NCI-H2171 treated with DMSO at 0.1 percent for 48 hours (cell line): ENCODE measurements at regions not wholly inside any gene's neighbourhood (a gene's known extent, or its start where the extent isn't known, plus 50 kb on each side); places are given as distances from the start of the nearest gene placed in this dataset.

Experiments used
- DNase-seq: peaks from one replicate; lab custom pipeline; 2025; lab: John Stamatoyannopoulos, UW

DNA sequence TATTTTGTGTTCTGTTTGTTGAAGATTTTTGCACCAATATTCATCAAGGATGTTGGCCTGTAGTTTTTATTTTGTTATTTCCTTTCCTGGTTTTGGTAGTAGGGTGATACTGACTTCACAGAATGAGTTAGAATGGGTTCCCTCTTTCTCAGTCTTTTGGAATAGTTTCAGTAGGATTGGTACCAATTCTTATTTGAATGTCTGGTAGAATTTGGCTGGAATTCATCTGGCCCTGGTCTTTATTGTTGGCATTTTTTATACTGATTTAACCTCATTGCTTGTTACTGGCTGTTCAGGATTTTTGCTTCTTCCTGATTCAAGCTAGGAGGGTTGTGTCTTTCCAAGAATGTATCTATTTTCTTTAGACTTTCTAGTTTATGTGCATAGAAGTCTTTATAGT is 263.7 kb downstream of the SOX11 start:
- no peak for DNase-seq

DNA sequence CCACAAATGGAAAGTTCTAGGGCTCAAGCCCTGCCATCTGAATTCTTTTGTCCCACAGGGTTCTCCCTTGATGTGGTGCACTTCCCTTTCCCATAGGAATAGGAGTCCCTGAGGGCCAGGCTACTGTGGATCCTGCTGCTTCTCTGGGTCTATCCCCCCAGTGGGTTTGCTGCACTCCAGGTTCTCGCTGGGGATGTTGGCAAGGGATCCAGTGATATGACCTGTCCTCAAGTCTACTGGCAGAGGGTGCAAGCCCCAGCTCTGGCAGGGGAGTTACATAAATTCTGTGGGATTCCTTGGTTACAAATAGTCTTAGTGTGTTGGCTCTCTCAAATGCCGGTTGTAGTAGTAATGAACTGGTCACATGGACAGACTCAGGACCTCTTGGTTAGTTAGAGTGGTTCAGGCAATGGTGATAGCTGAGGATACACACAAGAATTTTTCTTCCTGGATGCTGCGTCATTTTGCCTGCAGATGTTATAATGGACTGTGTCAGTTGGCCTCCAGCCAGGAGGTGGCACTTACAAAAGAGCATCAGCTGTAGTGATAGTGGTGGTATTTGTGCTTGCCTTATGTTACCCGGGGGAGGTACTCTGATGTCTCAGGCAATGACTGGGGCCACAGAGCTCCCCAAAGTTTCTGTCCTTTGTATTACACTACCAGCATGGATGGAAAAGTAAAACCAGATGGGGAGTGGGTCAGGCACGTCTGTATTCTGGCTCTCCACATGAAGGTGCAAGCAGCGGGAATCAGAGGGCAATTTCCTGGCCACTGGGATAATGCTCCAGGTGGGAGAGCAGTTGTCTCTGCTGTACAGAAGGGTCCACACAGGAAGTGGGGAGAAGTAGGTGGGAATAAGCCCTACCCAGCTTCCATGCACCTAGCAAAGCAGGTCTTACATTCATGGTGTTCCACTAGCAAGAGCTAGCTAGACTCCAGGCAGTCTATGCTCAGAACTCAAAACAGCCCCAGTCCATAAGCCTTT is 267.9 kb downstream of the SOX11 start:
- peak; percentile 22 for DNase-seq

DNA sequence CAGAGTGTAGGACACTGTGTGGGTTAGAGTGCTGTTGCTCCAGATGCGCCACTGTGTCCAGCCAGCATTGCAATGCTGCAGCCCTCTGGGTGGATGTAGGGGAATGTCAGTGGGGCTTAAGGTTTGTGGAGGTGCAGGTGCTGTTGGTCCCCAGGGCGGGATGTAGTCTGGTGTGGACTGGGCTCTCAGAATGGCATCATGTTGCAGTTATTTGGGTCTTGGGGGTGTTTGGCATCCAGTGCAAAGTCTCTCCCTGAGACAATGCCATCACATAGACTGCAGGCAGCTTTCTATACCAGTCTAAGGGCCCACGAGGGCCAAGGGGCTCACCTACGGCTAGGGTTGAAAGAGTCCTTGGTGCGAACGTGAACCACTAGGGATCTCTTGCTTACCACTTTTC is 275.3 kb downstream of the SOX11 start:
- no peak for DNase-seq

DNA sequence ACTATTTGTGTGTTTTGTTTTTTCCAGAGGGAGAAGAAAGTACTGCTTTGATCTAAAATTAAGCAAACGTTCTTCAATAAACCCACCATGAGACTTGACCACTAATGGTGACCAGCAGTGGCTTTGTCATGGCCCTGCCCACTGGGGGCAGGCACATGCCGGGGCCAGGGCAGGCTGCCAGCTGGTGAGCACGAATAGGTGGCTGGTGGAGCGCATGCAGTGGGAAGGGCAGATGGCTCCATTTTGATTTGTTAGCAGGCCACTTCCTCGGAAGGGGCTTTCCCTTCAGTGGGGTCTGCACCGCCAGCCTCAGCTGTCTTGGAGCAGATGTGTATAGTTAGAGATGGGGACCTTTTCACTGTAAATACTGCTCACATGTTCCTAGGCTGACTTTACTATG is 277.1 kb downstream of the SOX11 start:
- DNase-seq = no peak

DNA sequence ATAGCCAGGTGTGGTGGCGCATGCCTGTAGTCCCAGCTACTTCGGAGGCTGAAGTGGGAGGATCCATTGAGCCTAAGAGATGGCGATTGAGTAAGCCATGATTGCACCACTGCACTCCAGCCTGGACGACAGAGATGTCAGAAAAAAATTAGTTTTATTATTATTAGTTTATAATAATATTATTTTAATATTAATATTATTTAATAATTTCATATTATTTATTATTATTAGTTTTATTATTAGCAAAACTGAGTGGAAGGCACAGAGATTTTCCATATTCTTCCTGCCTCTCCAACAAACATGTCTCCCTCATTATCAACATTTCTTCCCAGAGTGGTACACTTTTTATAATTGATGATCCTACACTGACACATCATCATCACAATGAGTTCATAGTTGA is 278.2 kb downstream of the SOX11 start:
- DNase-seq = no peak

DNA sequence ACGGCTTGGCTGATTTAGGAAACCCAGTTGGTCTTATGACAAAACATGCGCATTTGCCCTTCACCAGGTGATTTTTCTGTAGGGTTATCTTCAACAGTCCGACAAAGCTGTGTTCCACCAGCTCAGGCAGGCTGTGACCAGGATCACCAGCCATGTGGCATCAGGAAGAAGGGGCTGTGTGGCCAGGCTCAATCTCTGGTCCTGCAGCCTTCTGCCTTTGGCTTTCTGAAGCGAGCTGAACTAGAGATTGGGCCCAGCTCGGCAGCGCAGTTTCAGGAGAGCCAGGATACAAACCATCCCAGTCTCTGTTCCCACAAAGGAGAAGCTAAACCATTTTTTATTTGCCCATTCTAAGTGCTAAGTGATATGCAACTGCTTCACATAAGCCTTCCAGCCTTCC is 282.3 kb downstream of the SOX11 start:
- no peak for DNase-seq

DNA sequence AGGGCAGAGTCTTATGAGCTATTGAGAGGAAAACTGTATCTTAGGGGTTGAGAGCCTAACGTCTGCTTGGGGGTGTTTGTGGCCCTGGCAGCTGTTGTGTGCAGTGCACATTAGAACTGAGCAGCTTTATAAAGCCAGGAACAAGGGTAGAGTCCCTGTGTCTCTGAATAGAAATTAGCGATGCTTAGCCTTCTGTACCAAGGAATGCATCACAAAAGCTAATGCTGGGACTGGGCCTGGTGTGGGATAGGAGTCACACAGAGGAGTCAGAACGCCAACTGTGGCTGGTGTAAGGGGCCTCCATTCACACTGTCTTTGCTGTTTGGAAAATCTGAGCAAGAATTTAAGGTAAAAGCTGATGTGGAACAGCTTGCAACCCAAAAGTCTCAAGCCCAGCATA is 283.2 kb downstream of the SOX11 start:
- peak; percentile 20 for DNase-seq

DNA sequence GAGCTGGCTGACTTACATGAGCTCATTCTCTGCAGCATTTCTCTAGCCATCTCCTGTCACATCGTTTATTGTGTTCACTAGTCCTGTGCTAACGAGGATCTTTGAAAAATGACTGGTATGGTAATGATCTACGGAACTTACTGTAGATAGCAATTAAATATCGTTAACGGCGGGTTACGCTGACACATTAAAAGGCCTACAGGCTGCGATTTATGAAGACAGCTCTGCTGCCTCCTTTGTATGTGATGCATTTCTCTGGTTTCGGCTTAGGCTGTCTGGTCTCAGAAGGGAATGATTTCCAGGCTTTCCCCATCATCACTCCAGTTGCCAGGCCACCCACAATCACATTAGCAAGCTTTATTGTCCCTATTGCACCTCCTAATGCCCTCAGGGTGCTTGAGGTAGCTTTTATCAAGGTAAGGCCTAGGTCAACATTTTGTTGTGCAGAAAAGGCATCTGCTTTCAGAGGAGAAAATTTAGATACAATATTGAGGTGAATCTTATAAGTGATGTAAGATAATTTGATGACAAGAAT is 284.4 kb downstream of the SOX11 start:
- no peak for DNase-seq

DNA sequence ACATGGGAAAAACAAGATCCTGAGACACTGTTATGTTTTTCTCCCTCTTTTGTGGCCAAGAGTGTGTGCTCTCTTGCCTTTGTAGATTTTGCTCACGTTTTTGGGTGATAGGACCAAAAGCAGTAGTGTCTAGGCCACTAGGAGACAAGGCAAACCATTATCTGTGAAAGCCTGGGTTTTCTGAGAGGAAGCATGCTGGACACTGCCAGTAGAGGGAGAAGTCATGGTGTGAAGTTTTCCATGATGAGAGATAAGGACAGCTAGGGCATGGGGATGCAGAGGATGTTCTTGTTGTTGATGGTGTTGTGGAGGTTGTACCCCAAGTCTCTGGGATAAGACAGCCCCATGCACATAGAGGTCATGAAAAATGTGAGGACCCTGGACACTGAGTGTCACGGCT is 285.3 kb downstream of the SOX11 start:
- DNase-seq = no peak

DNA sequence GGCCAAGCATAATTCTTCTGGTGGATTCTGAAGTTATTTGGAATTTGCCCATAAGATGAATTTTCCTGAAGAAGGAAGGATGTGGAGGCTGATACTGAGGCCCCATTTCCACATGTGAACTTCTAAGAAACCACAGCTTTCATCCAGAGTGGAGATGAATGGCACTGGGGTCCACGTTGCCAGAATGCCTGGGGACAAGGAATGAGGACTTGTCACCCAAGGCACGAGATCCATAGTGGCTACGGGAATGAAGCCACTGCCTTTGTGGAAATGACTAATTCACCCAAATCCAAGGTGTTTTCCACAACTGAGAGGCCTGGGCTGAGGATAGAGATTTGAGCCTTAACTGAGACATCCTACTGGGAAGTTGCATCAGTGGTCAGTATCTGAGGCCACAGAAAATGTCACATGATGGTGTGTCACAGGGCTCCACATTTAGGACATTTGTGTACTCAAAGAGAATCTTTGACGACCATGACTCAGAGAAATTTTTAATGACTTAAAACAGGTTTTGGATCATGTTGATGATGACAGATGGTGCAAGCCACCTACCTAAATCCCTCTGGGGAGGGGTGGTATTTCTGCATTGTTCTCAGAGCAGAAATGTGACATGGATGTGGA is 286.1 kb downstream of the SOX11 start:
- peak; percentile 64 for DNase-seq

DNA sequence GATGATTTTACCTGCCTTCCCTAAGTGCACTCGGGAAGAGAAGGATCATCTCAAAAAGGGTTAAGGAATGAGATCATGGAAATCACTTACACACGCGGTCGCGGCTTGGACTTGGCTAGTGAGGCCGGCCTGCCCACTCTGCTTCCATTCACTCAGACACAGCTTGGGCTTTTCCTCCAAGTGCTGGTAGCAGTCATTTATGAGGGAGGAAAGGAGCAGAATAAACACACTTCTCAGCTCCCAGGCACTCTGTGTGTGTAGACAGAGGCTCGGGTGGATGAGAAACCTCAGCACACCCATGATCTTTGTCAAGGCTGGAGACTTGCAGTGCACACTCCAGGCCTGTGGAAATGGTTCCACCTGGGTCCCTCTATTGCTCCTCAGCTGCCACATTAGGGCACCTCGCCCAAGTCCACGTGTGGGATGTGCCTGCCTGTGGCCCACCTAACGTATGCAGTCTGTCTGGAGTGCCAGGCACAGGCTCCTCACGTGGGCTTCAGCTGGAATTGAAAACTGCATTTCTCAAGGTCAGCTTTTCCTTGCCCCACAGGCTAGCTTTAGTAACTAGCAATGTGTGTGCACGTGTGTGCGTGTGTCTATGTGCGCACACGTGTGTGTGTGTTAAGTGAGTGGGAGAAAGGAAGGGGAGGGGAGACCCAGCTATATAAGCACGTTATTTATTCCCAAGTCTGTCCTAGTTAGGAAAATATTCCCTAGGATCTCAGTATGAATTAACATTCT is 288.4 kb downstream of the SOX11 start:
- DNase-seq = no peak

DNA sequence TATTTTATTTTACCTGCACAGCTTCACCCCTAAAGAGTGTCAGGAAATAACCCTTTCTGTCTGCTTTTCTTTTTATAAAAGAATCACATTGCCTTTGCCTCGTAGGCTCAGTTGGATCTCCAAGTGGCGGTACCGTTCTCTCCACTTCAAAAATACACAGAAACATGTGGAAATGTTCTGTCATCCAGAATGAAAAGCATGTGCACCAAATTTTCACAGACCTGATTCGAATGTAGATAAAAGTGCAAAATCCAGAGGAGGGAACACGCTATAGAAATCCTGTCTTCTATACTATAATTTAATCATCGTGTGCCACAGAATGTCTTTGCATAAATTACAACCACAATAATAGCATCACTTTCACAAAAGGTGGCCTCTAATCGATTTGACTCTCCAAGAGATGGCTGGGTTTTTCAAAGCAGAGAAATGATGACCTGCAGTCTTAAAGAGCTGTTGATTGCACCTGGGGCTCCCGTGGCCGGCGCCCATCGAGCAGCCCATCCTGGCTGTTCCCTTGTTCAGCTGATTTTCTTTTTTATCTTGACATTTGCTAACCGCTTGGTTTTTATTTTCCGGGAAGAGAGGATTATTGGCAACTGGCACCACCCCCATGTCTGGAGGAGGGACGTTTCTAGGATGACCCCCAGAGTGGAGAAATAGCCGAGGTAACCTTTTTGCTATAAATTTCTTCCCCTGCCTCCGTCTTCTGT is 290.2 kb downstream of the SOX11 start:
- no peak for DNase-seq

DNA sequence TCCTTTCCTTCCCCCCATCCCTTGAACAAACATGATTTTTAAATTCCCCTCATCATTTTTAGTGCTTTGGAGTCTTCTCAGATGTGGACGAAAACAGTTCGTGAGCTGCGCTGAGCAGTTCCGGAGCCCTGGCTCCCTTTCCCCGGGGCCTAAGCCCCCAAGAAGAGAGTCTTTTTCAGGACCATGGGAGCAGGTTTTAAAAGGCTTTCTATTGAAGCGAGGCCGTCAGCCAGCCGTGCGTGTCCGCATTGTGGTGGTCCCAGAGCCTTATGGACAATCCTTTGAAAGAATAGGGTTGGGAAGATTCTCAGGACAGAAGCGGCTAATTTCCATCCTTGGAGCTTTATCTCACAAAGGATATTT is 290.7 kb downstream of the SOX11 start:
- DNase-seq = no peak

DNA sequence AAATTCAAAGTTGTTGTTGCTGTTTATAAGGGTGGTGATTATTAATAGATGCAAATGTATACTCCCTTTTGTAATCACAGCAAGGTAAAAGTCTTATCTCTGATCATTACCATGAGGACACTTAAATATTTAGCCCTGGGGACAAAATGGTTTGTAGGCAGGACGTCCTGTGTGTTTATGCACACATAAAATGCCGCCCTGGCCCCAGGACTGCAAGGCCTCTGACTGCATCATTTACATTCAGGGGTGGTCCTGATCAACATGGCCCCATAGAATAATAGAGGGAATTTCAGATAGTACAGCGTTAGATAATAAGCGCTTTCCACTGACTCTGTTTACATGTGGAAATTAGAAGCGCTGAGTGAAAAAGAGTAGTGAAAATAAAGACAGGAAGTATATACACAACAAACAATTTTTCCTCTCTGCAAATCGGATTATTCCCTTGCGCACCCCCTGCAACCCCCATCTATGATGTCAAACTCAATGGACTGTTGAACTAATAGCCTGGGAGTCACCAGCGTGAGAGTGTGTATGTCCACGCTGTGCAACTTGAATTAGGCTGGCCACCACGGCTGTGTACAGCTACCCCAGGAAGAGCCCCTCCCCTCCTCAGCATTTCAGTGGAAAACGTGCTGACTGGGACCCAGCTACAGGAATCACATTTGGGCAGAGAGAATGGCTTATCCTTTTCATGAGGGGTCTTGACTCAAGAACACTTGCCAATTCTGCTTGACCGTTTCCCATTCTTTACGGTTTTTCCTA is 291.5 kb downstream of the SOX11 start:
- no peak for DNase-seq

DNA sequence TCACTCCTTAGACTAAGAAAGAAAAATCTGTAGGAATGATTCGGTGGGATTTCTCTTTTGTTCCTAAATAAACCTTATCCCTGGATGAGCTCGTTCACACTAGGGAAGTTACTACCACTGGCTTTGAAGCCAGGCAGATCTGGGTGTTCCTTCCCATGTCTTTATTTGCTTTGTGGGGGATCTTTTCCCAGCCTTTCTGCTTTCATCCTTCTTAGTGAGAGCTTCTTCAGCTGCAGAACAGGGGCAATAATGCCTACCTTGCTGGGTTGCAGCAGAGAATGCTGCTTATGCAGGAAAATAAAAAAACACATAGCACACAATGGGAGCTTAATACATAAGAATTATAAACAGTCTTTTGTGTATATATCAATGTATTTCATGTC is 292.1 kb downstream of the SOX11 start:
- DNase-seq = no peak

DNA sequence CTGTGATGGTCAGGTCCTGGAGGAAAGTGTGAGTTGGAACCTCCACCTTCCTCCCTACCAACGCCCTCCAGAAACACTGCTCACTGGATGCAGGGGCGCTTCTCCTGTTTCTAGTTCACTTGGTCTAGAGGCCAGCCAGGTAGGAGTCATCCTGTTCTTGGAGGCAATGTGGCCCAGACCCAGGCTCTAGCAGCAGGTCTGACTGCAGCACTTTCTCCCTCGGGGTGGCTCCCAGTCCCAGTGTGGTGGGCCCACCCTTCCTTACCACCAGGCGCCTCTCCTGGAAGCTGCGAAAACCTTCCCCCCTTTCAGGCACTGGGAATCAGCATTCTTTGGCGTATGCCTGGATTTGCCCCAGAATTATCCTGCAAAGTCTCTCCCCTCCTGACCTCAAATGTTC is 292.8 kb downstream of the SOX11 start:
- DNase-seq = no peak

DNA sequence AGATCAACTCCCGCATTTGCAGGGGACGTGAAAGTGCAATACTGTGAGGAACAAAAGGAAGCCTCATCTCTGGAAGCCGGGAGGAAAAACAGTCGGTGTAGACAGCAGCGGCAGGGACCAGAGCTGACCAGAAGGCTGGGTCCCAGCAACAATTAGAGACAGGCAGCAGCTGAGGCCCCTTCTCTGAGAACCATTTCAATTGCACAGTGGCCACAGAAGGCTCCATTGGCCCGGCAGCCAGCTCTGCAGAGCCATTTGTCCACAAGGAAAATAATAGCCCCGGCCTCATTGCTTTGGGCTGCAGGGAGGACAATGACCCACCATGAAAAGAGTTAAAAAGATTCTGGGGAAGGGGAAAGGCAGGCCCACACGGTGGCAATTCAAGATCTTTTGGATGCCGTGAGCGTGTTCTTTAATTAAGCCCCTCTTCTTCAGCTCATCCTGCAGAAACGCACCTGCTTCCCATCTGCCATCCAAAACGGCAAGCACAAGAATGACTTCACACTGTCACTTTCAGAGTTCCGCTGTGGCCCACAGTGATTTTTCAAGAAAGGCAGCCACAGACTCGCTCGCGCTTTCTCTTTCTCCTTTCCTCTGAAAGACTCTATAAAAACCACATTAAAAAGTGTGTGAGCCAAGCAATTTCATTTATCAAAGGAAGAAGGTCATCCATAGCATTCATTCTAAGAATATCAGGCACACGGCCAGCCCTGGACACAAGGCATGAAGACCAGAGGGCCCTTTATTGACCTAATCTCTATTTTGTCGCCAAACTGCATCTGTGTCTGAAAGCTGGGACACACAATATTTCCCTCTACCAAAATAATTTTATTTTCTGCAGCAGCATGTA is 293.6 kb downstream of the SOX11 start:
- DNase-seq = peak; percentile 62

DNA sequence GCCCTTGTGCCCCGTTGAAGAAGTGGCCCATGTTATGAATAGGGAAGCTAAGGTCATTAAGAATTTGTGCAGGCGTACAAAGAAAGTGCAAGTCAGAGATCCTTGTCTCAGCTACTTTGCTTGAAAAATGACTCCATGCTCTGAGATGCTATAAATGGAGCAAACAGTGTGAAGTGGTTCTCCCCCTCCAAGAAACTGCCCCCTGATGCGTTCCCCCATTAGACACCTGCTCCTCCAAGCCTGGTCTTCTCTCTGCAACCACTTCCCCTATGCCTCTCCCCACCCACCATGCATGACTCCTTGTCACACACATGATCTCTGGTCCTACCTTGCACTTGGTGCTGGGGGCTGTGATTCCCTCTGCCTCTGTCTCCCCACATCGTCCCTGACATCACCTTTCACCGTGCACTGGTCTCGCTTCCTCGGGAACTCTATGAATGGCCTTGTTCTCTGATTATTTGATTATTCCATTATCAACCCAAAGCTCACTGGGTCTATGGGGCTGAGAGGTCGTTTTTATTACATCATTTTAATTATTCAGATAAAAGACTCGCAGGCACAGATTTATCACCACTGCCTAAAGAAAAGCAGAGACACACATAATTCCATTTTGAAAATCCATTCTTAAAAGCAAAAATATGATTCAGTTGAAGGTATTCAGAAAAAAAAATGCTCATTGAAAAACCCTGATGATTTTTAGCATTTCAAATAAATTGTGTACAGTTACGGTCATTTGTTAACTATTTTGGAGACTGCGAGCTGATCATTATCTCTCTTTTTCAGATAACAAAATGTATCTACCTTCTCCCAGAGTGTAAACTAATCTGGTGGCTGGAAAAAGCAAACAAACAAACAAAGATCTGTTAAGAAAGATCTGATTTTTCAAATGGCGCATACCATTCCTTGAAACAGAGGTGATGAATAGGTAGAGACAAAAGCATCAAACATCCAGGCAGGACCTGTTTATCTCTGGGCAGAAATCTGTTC is 294.9 kb downstream of the SOX11 start:
- DNase-seq = no peak

DNA sequence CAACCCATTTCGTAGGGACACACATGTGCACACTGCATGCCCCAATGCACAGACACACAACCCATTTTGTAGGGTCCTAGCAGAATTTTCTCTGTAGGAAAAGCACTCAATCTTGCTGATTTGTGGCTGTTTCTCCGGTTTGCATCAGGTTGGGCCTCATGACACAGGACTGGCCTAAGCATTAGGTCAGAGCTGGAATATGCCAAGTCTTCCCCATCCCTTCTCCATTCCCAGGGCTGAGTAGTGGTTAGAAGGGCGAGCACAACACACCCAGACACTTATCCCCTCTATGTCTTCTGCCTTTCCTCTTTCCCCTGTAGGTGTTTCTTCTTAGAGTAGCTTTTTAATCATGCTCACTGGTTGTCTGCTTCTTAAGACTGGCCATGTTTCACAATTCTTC is 295.9 kb downstream of the SOX11 start:
- no peak for DNase-seq
